Brain microvascular endothelial cell (primary cell): ENCODE measurements at regions not wholly inside any gene's neighbourhood (a gene's known extent, or its start where the extent isn't known, plus 50 kb on each side); places are given as distances from the start of the nearest gene placed in this dataset.

Experiments used
- DNase-seq: peaks from one replicate; pipeline ENCODE4 v3.0.0-alpha.2; 2020
- H3K27ac ChIP-seq: fragments of 250-450 bp; sonication (Bioruptor Pico); 2 replicates; pipeline ENCODE4 v1.5.1; 2020; ENCODE audit warnings: mild to moderate bottlenecking, moderate library complexity
- H3K27me3 ChIP-seq: fragments of 250-450 bp; sonication (Bioruptor Pico); replicated peaks from 2 replicates; pipeline ENCODE4 v1.5.1; 2020; ENCODE audit warnings: mild to moderate bottlenecking
- H3K36me3 ChIP-seq: fragments of 250-450 bp; sonication (Bioruptor Pico); replicated peaks from 2 replicates; pipeline ENCODE4 v1.5.1; 2020; ENCODE audit warnings: mild to moderate bottlenecking
- H3K4me3 ChIP-seq: 2 replicates; pipeline ENCODE4 v1.5.1; 2011; ENCODE audit warnings: low read depth, mild to moderate bottlenecking, control low read depth, low read length, moderate library complexity
- in situ Hi-C: cut with HindIII; loops from 2 replicates; pipeline ENCODE4 v1.10.0; 2017; ENCODE audit warnings: low sequenced_read_pairs, low pct_ligation_motif_present
- TF ChIP-seq, protein P1 (sequence below): IDR thresholded peaks from 2 replicates; pipeline ENCODE4 v1.5.1; 2011; ENCODE audit warnings: low read depth, mild to moderate bottlenecking, moderate library complexity, low read length, control low read depth, inconsistent platforms; ENCODE audit errors: missing control alignments

DNA sequence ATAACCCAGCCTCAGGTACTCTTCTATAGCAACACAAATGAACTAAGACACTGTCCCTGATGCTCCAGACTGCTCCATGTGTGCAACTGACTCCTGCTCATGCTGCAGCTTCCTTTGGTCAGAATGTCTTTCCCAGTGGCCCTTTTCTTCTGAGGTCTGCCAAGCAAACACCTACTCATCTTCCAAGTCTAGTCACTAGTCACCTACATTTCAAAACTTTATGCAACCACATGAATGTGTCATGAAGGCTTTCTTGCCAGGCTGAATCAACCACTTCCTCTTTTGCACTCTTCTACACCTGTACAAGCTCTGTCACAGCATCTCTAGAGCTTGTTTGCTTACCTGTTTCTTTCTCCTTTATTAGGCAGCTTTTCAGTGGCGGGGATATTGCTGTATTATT, 75.8 kb downstream of the LSMEM1 start:
- no peaks in the 10 kb centered on the region for H3K36me3 ChIP-seq
- TF ChIP-seq, protein P1, sequence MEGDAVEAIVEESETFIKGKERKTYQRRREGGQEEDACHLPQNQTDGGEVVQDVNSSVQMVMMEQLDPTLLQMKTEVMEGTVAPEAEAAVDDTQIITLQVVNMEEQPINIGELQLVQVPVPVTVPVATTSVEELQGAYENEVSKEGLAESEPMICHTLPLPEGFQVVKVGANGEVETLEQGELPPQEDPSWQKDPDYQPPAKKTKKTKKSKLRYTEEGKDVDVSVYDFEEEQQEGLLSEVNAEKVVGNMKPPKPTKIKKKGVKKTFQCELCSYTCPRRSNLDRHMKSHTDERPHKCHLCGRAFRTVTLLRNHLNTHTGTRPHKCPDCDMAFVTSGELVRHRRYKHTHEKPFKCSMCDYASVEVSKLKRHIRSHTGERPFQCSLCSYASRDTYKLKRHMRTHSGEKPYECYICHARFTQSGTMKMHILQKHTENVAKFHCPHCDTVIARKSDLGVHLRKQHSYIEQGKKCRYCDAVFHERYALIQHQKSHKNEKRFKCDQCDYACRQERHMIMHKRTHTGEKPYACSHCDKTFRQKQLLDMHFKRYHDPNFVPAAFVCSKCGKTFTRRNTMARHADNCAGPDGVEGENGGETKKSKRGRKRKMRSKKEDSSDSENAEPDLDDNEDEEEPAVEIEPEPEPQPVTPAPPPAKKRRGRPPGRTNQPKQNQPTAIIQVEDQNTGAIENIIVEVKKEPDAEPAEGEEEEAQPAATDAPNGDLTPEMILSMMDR, result no peak
- in situ Hi-C loops, result no loop called here
- H3K27me3 ChIP-seq, result no peaks in the 10 kb centered on the region
- no peak for DNase-seq
- no peak overlapping the region for H3K4me3 ChIP-seq
- no peak overlapping the region for H3K27ac ChIP-seq

DNA sequence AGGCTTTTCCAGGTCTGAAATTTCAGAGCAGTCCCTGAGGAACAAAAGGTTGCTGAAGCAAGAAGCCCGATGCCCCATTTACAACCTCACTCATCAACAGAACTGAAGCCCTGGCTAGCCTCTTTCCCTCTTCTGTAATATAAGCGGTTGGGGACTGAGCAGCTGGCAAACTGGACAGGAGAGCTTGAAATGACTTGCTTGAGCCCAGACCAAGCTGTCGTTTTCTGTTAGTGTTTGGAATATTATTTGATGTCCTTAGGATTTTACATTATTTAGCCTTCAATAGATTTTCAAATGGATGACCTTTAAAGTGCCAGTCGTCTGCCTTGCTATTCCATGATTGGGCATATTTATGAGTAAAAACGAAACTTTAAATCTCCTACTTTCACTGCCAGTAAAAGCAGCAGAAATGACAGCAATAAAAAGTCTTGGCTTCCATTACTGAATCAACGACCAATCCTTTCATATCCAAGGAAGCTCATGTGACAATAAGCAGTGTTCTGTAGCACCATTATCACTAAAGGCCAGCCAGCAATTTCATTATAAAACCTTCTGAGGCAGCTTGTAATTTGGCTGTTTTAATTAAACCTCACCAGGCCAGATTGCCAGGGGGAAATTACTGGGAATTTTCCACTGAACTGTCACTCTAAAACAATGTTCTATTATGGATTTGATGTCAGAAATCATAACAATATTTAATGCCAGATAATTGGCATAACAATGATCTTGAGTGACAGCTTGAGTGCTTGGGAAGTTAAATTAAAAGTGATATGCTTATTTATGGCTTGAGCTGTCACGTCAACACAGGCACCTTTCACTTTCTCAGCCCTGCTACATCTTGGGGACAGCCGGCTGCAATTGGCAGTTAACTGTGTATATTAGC, 85.9 kb downstream of the LSMEM1 start:
- Histone ChIP-seq H3K36me3 (no peaks in the 10 kb centered on the region), H3K27me3 (no peaks in the 10 kb centered on the region), H3K27ac (no peak overlapping the region), H3K4me3 (no peak overlapping the region)
- DNase-seq, result no peak
- in situ Hi-C loops, result no loop called here
- TF ChIP-seq, protein P1, result no peak

DNA sequence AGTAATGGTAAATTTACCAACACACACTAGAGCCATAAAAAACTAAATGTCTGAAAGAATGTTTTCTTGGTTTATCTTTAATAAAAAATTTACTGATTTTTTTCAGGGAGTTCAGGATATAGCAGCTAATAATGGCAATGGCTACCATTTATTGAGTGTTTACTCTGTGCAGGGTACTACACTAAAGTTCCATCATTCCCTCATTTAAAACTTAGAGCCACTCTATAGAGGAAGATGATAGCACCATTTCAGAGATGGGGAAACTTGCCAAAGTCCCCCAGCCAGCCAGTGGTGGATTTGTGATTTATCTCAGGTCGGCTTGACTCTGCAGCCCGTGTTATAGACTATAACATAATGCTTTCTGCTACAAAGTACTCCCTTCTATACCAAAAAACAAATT, 86.6 kb downstream of the LSMEM1 start:
- TF ChIP-seq, protein P1, result no peak
- Histone ChIP-seq H3K36me3 (no peaks in the 10 kb centered on the region), H3K27me3 (no peaks in the 10 kb centered on the region), H3K27ac (no peak overlapping the region), H3K4me3 (no peak overlapping the region)
- in situ Hi-C loops, result no loop called here
- DNase-seq, result no peak

DNA sequence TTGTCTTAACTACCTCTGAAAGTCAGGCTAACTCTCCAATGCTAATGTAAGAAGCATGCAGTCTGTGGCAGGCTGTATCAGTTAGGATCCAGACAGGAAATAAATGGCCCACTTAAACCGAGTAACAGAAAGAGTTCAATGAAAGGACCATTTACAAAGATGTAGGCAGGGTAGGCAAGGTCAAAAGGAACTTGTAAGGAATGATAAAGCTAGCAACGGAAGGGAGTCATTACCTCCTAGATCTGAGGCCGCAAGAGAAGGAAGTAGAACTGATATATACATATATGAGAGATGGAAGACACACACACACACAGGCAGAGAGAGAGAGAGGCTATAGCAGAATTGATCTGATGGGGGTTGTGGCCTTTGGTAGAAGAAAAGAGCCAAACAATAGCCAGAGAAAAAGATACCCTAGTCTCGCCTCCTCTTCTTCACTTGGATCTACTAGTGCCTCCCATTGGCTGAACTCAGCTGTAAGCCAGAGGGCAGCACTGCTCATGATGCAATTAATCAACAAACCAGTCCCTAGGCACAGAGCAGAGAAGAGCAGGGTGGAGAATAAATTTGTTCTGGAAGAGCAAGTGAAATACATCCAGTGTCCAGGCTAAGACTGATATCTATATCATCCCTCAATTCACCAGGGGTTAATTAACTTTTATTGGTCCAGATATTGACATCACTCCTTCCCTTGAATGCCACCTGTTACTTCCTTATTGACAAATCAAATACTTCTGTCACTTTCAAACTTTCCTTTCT, 91.2 kb downstream of the LSMEM1 start:
- H3K27me3 ChIP-seq, result no peaks in the 10 kb centered on the region
- in situ Hi-C loops, result no loop called here
- no peak overlapping the region for H3K27ac ChIP-seq
- TF ChIP-seq, protein P1, result peak; percentile 26
- DNase-seq, result no peak
- H3K36me3 ChIP-seq, result no peaks in the 10 kb centered on the region
- no peak overlapping the region for H3K4me3 ChIP-seq

DNA sequence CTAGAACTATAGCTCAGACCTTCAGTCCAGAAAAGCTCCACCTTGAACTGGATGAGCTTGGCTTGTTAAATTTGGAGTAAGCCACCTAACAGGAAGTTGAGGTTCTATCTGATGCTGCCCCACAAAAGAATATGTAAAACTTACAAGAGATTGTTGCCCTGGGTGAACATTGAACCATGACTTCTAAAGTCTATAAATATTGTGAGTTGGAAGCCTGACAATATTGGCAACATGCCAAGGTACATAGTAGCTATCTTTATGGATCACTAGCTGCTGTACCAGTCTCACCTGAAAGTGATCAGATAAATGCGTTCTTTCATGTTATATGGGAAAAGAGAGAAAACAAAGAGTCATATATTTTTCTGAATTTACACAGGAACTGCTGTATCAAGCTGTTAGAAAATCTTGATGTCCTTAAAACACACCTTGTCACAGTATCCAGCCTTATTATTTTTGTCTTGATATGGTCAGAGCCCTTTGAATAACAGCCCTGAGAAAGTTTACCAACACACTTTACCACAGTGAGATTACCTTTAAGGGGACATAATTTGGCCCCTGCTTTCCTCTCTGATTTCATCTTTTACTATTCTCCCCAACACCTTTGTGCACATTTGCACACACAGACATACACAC, 92.0 kb downstream of the LSMEM1 start:
- no peak overlapping the region for H3K27ac ChIP-seq
- no peaks in the 10 kb centered on the region for H3K27me3 ChIP-seq
- no peaks in the 10 kb centered on the region for H3K36me3 ChIP-seq
- H3K4me3 ChIP-seq, result no peak overlapping the region
- no peak for DNase-seq
- TF ChIP-seq, protein P1, result no peak
- in situ Hi-C loops, result no loop called here
